Type B pancreatic cell (in vitro differentiated cells): ENCODE measurements at regions not wholly inside any gene's neighbourhood (a gene's known extent, or its start where the extent isn't known, plus 50 kb on each side); places are given as distances from the start of the nearest gene placed in this dataset.

Experiments used
- DNase-seq: peaks from one replicate; pipeline ENCODE4 v3.0.0; 2021; ENCODE audit warnings: mixed read lengths; ENCODE audit not compliant: unreplicated experiment; ENCODE audit errors: extremely low spot score
- H3K27ac Mint-ChIP-seq: 2 replicates; pipeline ENCODE4 v1.8.0; 2021; ENCODE audit warnings: mild to moderate bottlenecking, mixed read lengths
- H3K27me3 Mint-ChIP-seq: 2 replicates; pipeline ENCODE4 v1.8.0; 2021; ENCODE audit warnings: mixed read lengths
- H3K36me3 Mint-ChIP-seq: 2 replicates; pipeline ENCODE4 v1.8.0; 2021; ENCODE audit warnings: mixed read lengths
- H3K4me1 Mint-ChIP-seq: one replicate; pipeline ENCODE4 v1.8.0; 2021; ENCODE audit warnings: mixed read lengths; ENCODE audit not compliant: unreplicated experiment
- H3K4me3 Mint-ChIP-seq: 2 replicates; pipeline ENCODE4 v1.8.0; 2021; ENCODE audit warnings: mild to moderate bottlenecking, mixed read lengths
- H3K9me3 Mint-ChIP-seq: 2 replicates; pipeline ENCODE4 v1.8.0; 2021; ENCODE audit warnings: mixed read lengths
- TF ChIP-seq, protein P1 (sequence below): fragments of 200-600 bp; sonication (generic); conservative IDR thresholded peaks from 2 replicates; pipeline ENCODE4 v1.5.0; 2021; ENCODE audit warnings: antibody characterized with exemption, mild to moderate bottlenecking

DNA sequence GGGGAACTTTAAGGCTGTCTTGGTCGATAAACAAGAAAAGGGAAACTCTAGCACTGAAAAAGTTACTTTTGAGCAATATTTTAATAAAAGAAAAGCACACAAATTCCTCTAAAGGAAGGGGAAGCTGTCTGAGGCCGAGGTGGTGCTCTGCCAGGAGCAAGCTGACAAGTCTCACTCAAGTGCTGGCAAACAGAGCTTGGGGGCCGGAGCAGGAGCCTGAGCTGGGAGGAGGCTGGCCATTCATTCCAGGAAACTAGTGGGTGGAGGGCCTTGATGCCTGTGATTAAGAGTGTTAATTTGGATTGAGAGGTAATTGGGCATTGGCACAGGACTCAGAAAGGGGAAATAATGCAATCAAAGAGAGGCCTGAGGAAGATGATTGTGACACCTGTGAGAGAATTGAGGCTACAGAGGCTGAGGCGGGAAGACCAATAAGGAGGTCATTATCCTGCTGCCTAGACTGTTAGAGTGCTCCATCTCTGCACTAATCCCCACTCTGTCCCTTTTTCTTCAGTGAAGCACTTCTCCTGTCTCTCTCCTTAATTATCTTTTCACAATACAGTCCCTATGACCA is 154.9 kb upstream of the COL1A2 start:
- no peaks in the 10 kb centered on the region for H3K27me3 Mint-ChIP-seq
- no peak overlapping the region for H3K27ac Mint-ChIP-seq
- TF ChIP-seq, protein P1, sequence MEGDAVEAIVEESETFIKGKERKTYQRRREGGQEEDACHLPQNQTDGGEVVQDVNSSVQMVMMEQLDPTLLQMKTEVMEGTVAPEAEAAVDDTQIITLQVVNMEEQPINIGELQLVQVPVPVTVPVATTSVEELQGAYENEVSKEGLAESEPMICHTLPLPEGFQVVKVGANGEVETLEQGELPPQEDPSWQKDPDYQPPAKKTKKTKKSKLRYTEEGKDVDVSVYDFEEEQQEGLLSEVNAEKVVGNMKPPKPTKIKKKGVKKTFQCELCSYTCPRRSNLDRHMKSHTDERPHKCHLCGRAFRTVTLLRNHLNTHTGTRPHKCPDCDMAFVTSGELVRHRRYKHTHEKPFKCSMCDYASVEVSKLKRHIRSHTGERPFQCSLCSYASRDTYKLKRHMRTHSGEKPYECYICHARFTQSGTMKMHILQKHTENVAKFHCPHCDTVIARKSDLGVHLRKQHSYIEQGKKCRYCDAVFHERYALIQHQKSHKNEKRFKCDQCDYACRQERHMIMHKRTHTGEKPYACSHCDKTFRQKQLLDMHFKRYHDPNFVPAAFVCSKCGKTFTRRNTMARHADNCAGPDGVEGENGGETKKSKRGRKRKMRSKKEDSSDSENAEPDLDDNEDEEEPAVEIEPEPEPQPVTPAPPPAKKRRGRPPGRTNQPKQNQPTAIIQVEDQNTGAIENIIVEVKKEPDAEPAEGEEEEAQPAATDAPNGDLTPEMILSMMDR = no peak
- H3K36me3 Mint-ChIP-seq = no peaks in the 10 kb centered on the region
- H3K9me3 Mint-ChIP-seq = no peaks in the 10 kb centered on the region
- H3K4me1 Mint-ChIP-seq = peaks cover 20% of the 10 kb centered on the region
- no peak overlapping the region for H3K4me3 Mint-ChIP-seq
- DNase-seq = no peak

DNA sequence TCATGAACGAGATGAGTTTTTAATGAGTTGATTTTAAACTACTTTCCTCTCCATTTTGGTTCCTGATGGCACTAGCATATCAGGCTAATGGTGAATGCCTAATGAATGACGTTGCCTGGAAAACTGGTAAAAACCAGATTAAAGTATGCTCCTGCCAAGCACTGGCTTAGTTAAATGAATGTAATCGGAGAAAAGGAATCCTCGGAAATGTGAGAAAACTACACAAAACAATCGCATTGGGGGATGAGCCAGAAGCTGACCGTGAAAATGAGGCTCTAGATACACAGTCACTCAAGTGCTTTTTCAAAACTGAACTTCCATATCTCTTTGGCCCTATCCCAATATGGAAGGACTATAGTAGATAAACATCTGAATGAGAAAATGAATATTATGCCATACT is 153.8 kb upstream of the COL1A2 start:
- Mint-ChIP-seq H3K27me3 (no peaks in the 10 kb centered on the region), H3K9me3 (no peaks in the 10 kb centered on the region), H3K27ac (no peak overlapping the region)

DNA sequence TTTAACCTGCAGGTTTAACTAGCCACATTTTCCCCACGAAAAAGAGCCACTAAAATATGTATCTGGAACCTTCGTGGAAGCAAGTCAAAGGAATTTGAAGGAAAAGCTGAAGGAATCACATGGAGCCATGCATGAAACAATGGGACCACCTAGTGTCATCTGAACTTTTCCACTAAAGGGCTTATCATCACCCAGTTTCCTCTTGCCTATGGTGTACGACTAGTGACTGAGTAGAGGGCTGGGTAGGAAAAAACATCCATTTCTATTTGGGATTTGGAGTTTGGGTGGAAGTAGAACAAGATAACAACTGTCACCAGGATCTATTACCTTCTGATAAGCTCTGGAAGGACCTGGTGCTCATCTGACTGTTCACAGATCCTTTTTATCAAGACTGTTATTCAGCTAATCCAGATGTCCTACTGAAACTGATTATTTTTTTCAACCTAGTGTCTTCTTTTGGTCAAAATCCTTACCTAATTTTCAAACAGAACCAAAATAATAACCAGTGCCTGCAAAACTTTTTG is 153.2 kb upstream of the COL1A2 start:
- Mint-ChIP-seq H3K27ac (no peak overlapping the region), H3K36me3 (no peaks in the 10 kb centered on the region), H3K4me3 (no peak overlapping the region), H3K4me1 (peaks cover 20% of the 10 kb centered on the region), H3K27me3 (no peaks in the 10 kb centered on the region), H3K9me3 (no peaks in the 10 kb centered on the region)
- TF ChIP-seq, protein P1 = no peak
- DNase-seq = no peak

More for the DNA sequence above, 153.8 kb upstream of the COL1A2 start:
- TF ChIP-seq, protein P1 = no peak
- H3K4me1 Mint-ChIP-seq = peaks cover 20% of the 10 kb centered on the region
- no peak for DNase-seq
- H3K36me3 Mint-ChIP-seq = no peaks in the 10 kb centered on the region
- no peak overlapping the region for H3K4me3 Mint-ChIP-seq

DNA sequence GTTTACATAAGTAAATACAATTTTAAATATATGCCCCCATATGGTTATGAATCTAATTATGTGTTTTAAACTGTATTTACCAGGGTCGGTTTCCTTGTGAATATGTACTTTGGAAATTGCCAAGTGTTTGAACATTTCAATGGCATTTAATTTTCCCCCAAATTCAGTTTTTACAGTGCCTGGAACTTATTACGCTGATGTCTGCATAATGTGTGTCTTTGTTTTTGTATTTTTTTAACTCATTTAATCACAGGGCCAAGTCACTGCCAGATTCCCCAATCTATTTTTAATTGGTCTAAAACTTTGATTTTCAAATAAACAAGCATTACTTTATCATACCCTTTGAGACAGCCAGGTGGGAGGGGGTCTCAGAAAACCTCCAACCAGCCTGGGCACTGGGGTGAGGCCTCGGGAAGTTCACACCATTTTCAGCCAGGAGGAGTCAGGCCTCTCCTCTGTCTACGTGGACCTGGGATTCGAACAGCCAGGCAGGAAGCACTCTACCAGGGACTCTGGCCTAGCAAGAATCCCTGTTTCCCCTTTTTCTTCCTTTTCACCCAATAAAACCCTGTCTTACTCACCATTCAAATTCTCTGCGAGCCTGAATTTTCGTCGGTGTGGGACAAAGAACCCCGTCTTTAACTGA is 151.5 kb upstream of the COL1A2 start:
- H3K36me3 Mint-ChIP-seq = no peaks in the 10 kb centered on the region
- H3K9me3 Mint-ChIP-seq = no peaks in the 10 kb centered on the region
- no peak overlapping the region for H3K27ac Mint-ChIP-seq
- TF ChIP-seq, protein P1 = no peak
- H3K4me1 Mint-ChIP-seq = peaks cover 12% of the 10 kb centered on the region
- H3K27me3 Mint-ChIP-seq = no peaks in the 10 kb centered on the region
- DNase-seq = no peak
- no peak overlapping the region for H3K4me3 Mint-ChIP-seq

DNA sequence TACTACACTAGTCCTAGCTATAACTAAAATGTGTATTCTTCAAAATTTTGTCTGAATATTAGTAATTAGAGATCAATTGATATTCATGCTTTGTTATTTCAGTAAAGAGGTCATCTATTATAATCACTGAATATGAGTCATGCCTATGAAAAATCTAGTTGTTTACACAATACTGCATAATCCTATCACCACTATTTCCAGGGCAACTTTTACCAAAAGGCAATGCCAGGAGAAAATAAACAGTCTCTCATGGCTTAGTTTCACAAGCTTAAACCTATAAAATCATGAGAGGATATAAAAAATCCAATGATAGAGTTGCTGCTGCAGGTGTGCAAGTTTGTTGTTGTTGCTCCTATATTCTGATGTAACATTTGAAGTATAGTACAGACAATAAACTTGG is 149.9 kb upstream of the COL1A2 start:
- TF ChIP-seq, protein P1 = no peak
- DNase-seq = no peak

More for the DNA sequence above, 149.9 kb upstream of the COL1A2 start:
- Mint-ChIP-seq H3K27me3 (no peaks in the 10 kb centered on the region), H3K4me1 (peaks cover 4% of the 10 kb centered on the region), H3K4me3 (no peak overlapping the region), H3K9me3 (no peaks in the 10 kb centered on the region), H3K27ac (no peak overlapping the region), H3K36me3 (no peaks in the 10 kb centered on the region)
